Body of pancreas (tissue), 4 donors: ENCODE measurements at regions not wholly inside any gene's neighbourhood (a gene's known extent, or its start where the extent isn't known, plus 50 kb on each side); places are given as distances from the start of the nearest gene placed in this dataset.

Source experiments
- POLR2A ChIP-seq, 3 donors: fragments of 450-650 bp; IDR thresholded peaks; one replicate each; pipeline ENCODE4 v1.6.1; 2016; ENCODE audit warnings: antibody characterized with exemption in 3 of 3, mild to moderate bottlenecking in 2 of 3
- TF ChIP-seq, protein P1 (sequence below), 7 experiments: fragments of 450-650 bp in 4 of 7; fragments of 200-600 bp in 3 of 7; sonication (generic) in 3 of 7; IDR thresholded peaks; one replicate each; pipeline ENCODE4 v1.5.1; 2016 to 2019; ENCODE audit warnings: antibody characterized with exemption in 7 of 7

DNA sequence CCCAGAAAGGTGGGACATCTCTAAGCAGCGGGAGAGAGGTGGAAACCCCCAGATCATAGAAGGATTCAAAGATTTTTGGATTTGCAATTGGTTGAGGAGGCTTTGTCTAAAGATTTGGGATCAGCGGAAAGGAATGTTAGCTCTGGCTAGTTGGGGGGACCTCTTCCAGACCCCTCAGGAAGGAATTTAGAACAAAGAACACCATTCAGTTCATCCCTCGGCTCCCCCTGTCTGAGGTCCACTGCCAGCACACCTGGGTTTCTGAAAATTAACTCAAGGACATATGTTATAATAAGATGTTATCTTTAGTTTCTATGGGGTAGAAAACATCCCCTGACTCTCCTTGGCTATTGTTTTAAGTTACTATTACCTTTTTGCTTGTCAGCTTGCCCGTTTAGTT, 163.6 kb downstream of the CEP135 start:
- TF ChIP-seq POLR2A (IDR thresholded peaks at IDR 0.05), result no peak
- TF ChIP-seq, protein P1, sequence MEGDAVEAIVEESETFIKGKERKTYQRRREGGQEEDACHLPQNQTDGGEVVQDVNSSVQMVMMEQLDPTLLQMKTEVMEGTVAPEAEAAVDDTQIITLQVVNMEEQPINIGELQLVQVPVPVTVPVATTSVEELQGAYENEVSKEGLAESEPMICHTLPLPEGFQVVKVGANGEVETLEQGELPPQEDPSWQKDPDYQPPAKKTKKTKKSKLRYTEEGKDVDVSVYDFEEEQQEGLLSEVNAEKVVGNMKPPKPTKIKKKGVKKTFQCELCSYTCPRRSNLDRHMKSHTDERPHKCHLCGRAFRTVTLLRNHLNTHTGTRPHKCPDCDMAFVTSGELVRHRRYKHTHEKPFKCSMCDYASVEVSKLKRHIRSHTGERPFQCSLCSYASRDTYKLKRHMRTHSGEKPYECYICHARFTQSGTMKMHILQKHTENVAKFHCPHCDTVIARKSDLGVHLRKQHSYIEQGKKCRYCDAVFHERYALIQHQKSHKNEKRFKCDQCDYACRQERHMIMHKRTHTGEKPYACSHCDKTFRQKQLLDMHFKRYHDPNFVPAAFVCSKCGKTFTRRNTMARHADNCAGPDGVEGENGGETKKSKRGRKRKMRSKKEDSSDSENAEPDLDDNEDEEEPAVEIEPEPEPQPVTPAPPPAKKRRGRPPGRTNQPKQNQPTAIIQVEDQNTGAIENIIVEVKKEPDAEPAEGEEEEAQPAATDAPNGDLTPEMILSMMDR (IDR thresholded peaks at IDR 0.05), result no peak
